NCI-H526 (cell line): ENCODE measurements at regions not wholly inside any gene's neighbourhood (a gene's known extent, or its start where the extent isn't known, plus 50 kb on each side); places are given as distances from the start of the nearest gene placed in this dataset.

Source experiments
- DNase-seq, 2 experiments: peaks; one replicate each; lab custom pipeline; 2025; lab: John Stamatoyannopoulos, UW

- DNase-seq = no peak
Observed at GRCh38 chr2:133839677-133840076, 271.4 kb upstream of the NCKAP5 start.

- DNase-seq = no peak
Observed at GRCh38 chr2:133840761-133841160, 272.5 kb upstream of the NCKAP5 start.

GRCh38 chr2:133841900-133842299, 273.6 kb upstream of the NCKAP5 start:
- DNase-seq = no peak

GRCh38 chr2:133842446-133842845, 274.2 kb upstream of the NCKAP5 start:
- DNase-seq = no peak

GRCh38 chr2:133843091-133843490, 274.8 kb upstream of the NCKAP5 start:
- no peak for DNase-seq

- DNase-seq = no peak
Observed at GRCh38 chr2:133843551-133843950, 275.3 kb upstream of the NCKAP5 start.

GRCh38 chr2:133844214-133844892, 276.1 kb upstream of the NCKAP5 start:
- DNase-seq = peak; percentile 64 to 79

GRCh38 chr2:133846476-133846875, 278.2 kb upstream of the NCKAP5 start:
- DNase-seq = no peak

- DNase-seq = no peak
Observed at GRCh38 chr2:133847591-133847990, 279.3 kb upstream of the NCKAP5 start.

GRCh38 chr2:133848111-133848649, 279.9 kb upstream of the NCKAP5 start:
- no peak for DNase-seq

GRCh38 chr2:133849341-133849740, 281.1 kb upstream of the NCKAP5 start:
- DNase-seq = no peak

- DNase-seq = no peak
Observed at GRCh38 chr2:133854603-133855200, 286.4 kb upstream of the NCKAP5 start.

GRCh38 chr2:133855526-133855925, 287.3 kb upstream of the NCKAP5 start:
- peak; percentile 35 to 50 for DNase-seq

- no peak for DNase-seq
Observed at GRCh38 chr2:133856678-133857077, 288.4 kb upstream of the NCKAP5 start.

GRCh38 chr2:133859578-133859977, 291.3 kb upstream of the NCKAP5 start:
- DNase-seq = no peak

GRCh38 chr2:133862400-133862977, 294.2 kb upstream of the NCKAP5 start:
- DNase-seq = no peak

- DNase-seq = no peak
Observed at GRCh38 chr2:133863106-133863800, 295.0 kb upstream of the NCKAP5 start.

- DNase-seq = no peak
Observed at GRCh38 chr2:133865141-133865540, 296.9 kb upstream of the NCKAP5 start.

GRCh38 chr2:133867166-133867565, 298.9 kb upstream of the NCKAP5 start:
- peak; percentile 94 to 96 for DNase-seq

- peak in 1 of 2 experiments; percentile 13 for DNase-seq
Observed at GRCh38 chr2:133871545-133872209, 303.4 kb upstream of the NCKAP5 start.

GRCh38 chr2:133878326-133878725, 310.1 kb upstream of the NCKAP5 start:
- no peak for DNase-seq

GRCh38 chr2:133879703-133880102, 311.4 kb upstream of the NCKAP5 start:
- DNase-seq = no peak
